ENCODE measurements at regions not wholly inside any gene's neighbourhood (a gene's known extent, or its start where the extent isn't known, plus 50 kb on each side); places are given as distances from the start of the nearest gene placed in this dataset.

GRCh38 chr5:112529525-112529924, 110.4 kb upstream of the EPB41L4A start:
- TF ChIP-seq CTCF (IDR thresholded peaks at IDR 0.05) (peak; percentile 17; the same call in 1 of the 2 replicates), ZFX (IDR thresholded peaks at IDR 0.05; ENCODE audit: borderline replicate concordance) (no peak)
